ENCODE measurements at regions not wholly inside any gene's neighbourhood (a gene's known extent, or its start where the extent isn't known, plus 50 kb on each side); places are given as distances from the start of the nearest gene placed in this dataset.

- TF ChIP-seq POLR2A (IDR thresholded peaks at IDR 0.05): no peak
- TF ChIP-seq CTCF (IDR thresholded peaks at IDR 0.05 in 4 of 5, conservative IDR thresholded peaks at IDR 0.05 in 1 of 5): no peak
Measured at GRCh38 chr7:25877802-25878789, 273.9 kb upstream of the NFE2L3 start.

Measured in gastrocnemius medialis (tissue), 4 donors.